HG03571 (cell line): ENCODE measurements at regions not wholly inside any gene's neighbourhood (a gene's known extent, or its start where the extent isn't known, plus 50 kb on each side); places are given as distances from the start of the nearest gene placed in this dataset.

Source experiments
- ATAC-seq: cut with Tn5 transposase; IDR thresholded peaks from one replicate; pipeline ENCODE4 v1.9.1; 2021; ENCODE audit not compliant: unreplicated experiment

GRCh38 chrX:39577985-39578869, 519.5 kb downstream of the BCOR start:
- peak; percentile 69 for ATAC-seq

- ATAC-seq = no peak
Measured at GRCh38 chrX:39580043-39580442, 517.7 kb downstream of the BCOR start.

GRCh38 chrX:39581411-39581810, 516.3 kb downstream of the BCOR start:
- ATAC-seq = no peak

GRCh38 chrX:39582091-39582490, 515.7 kb downstream of the BCOR start:
- no peak for ATAC-seq

- ATAC-seq = no peak
Measured at GRCh38 chrX:39582976-39583375, 514.8 kb downstream of the BCOR start.

- ATAC-seq = no peak
Measured at GRCh38 chrX:39585808-39586207, 511.9 kb downstream of the BCOR start.

GRCh38 chrX:39586359-39586758, 511.4 kb downstream of the BCOR start:
- no peak for ATAC-seq

- ATAC-seq = no peak
Measured at GRCh38 chrX:39591099-39591498, 506.7 kb downstream of the BCOR start.

GRCh38 chrX:39592776-39593175, 505.0 kb downstream of the BCOR start:
- no peak for ATAC-seq

- no peak for ATAC-seq
Measured at GRCh38 chrX:39595977-39596376, 501.8 kb downstream of the BCOR start.

GRCh38 chrX:39596437-39596836, 501.3 kb downstream of the BCOR start:
- no peak for ATAC-seq

- ATAC-seq = no peak
Measured at GRCh38 chrX:39599339-39599738, 498.4 kb downstream of the BCOR start.

- ATAC-seq = no peak
Measured at GRCh38 chrX:39600222-39600621, 497.5 kb downstream of the BCOR start.

- no peak for ATAC-seq
Measured at GRCh38 chrX:39601231-39602177, 496.3 kb downstream of the BCOR start.

- ATAC-seq = no peak
Measured at GRCh38 chrX:39602195-39602594, 495.6 kb downstream of the BCOR start.

- ATAC-seq = no peak
Measured at GRCh38 chrX:39603230-39603629, 494.5 kb downstream of the BCOR start.

- ATAC-seq = no peak
Measured at GRCh38 chrX:39605183-39605582, 492.6 kb downstream of the BCOR start.

GRCh38 chrX:39605866-39606265, 491.9 kb downstream of the BCOR start:
- ATAC-seq = no peak

GRCh38 chrX:39609941-39610340, 487.8 kb downstream of the BCOR start:
- no peak for ATAC-seq

GRCh38 chrX:39611468-39611867, 486.3 kb downstream of the BCOR start:
- ATAC-seq = no peak

- ATAC-seq = no peak
Measured at GRCh38 chrX:39613482-39613995, 484.2 kb downstream of the BCOR start.
